DMS153 treated with DMSO at 0.1 percent for 48 hours (cell line): ENCODE measurements at regions not wholly inside any gene's neighbourhood (a gene's known extent, or its start where the extent isn't known, plus 50 kb on each side); places are given as distances from the start of the nearest gene placed in this dataset.

Experiments
- DNase-seq: peaks from one replicate; lab custom pipeline; 2025; ENCODE audit not compliant: unreplicated experiment; lab: John Stamatoyannopoulos, UW

DNA sequence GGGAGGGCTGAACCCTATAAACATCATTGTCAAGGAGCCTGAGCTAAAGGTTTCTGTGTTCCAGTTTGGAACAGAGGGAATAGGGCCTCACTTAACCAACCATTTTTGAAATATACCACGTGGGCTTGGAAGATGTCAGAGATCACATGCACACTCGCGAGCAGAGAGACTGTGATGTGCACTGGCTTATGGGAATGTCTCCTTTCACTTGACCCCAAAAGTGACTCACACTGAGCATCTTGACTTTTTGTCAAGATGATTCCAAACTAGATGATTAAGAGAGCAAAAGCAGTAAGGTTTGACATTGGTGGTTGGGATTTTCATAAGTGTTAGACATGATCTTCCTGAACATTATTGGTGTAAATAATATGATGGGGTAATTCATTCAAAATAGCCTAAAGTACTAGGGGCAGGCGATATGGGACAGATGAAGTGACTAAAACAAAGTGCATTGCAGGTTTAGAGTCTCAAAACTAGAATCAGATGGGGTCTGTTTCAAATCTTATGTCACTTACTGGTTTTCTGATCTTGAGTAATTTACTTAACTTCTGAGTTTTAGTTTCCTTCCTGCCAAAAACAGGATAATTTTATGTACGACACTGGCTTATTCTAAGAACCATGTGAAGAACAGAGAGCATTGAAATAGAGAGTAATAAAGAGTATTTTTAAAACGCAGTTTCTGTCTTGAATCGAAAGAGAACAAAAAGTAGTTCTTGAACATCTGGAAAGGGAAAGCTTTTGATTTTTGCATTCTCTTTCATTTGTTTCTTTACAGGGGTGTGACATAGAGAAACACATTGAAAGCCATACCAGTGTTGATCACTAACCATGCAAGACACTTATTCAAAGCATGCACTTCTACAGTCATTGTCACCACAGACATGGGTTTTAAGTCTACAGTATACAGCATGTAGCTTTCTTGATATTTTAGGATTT is 383.0 kb downstream of the DIRAS2 start:
- no peak for DNase-seq

DNA sequence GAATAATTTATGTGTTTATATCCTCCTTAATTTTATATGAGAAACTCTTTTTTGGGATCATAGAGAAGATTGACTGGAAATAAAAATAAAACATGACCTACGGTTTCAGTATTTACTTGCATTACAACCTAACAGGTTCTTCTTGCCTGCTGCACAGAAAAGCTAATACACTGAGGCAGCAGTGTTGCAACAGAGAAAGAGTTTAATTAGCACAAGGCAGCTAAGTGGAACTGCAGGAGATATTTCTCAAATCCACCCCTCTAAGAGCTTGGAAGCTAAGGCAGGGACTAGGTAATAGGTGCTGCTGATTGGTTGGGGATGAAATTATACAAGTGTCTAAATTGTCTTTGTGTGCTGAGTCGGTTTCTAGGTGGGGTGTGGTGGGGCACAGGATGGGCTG is 380.9 kb downstream of the DIRAS2 start:
- no peak for DNase-seq

DNA sequence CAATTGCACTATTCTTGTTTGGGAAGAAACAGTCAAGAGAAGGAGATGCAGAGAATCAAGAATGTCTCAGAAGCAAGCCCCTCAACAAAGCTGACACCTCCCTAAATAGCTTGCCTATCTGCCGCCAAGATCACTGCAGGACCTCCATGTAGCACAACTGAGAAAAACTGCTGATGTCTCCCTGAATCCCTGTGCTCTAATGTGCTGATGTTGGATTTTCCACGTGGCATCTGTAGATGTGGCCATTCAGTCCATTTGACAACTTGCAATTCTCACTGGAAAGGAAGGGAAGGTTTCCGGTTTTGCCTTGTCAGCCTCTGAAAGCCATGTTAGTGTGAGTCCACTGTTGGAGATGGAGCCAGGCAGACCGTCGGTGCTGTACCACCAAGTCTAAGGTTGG is 374.0 kb downstream of the DIRAS2 start:
- DNase-seq: no peak

DNA sequence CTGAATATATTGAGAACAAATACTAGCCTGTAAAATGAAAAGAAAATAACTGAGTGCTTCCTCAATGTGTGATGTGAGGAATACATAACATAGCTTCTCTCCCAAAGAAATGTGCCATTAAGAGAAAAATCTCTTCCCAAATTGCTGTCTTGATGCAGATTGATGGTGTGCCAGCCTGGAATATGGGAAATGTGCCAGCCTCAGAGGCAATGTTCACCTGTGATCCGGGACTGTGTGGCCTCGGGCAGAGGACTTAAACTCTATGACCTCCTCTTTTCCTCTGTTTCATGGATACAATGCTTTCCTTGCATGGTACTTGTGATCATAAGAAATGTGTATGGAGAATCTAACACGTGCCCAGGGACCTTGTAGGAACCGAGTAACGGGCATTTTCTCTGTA is 370.9 kb downstream of the DIRAS2 start:
- no peak for DNase-seq

DNA sequence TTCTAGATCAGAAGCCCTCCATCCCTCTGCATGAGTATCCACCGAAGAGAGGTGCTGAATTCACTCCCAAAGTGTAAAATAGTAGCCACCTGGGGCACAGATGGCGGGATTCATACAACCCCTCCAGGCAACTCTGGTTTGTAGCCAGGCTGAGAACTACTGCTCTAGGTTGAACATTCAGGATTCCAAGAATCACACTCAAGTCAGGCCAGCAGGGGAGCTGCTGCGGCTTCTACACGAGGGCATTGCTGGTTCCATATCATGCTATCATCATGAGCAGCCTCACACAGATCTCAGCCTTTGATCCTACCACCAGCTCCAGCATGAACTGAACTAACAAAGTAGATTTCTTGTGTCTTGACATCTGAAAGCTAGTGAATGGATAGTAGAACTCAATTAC is 367.9 kb downstream of the DIRAS2 start:
- no peak for DNase-seq

DNA sequence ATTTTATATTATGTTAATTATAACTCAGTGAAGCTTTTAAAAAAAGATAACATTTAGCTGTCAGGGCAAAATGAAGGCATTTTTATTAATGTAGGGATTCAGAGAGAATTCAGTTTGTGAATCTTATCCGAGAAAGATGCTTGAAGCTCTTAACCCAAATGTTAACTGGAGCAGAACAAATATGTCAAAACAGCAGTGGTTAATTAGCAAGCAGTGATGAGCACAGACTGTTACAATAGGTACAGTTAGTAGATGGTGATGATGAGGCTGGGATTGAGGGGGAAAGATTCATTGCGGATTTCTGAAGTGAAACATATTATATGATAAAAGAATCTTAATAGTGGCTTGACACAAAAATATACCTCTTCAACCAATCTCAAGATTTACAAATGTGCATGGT is 356.7 kb downstream of the DIRAS2 start:
- no peak for DNase-seq

DNA sequence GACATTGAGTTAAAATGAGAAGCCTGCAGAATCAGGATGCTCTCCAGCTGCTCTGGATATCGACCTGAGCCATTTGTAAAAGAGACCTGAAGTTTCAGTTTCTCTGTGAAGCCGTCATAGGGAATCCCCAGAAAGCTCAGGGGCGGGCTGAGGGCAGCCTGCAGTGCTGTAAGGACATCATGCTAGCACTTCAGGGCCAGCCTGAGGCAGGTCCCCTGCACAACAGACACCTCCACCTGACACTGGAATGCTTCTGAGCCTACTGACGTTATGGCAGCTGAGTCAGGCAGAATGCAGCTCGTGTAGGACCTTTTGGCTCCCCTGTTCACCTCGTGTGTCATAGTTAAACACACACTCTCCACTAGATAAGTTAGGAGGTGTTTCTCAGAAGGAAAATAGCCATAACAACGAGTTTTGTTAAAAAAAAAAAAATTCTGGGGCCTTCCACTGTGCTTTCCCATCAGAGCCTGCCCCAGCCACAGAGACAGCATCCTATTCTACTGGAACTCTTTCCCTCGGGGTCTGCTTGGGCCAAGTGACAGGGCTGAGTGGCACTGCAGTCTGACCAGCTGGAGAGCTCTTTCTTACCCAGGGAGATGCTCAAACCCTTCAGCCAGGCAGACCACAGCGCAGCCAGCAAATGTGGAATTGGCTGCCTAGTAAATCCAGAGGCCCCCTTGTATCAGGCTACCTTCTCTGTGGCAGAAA is 354.9 kb downstream of the DIRAS2 start:
- no peak for DNase-seq

DNA sequence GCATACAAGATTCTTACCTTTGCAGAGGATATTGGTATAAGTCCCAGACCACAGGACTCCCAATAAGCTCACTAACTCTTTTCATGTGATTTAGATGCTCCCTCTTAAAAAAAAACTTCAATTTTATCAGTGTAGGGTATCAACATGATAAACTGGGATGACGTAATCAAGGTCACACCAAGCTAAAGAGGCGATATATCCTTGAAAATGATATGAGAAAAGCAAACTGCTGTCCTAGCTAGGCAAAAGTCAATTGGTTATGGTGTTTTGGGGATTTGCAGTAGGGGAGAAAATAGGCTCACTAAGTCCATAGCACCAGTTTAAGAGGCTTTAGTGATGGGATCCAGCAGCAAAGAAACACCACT is 354.4 kb downstream of the DIRAS2 start:
- no peak for DNase-seq

DNA sequence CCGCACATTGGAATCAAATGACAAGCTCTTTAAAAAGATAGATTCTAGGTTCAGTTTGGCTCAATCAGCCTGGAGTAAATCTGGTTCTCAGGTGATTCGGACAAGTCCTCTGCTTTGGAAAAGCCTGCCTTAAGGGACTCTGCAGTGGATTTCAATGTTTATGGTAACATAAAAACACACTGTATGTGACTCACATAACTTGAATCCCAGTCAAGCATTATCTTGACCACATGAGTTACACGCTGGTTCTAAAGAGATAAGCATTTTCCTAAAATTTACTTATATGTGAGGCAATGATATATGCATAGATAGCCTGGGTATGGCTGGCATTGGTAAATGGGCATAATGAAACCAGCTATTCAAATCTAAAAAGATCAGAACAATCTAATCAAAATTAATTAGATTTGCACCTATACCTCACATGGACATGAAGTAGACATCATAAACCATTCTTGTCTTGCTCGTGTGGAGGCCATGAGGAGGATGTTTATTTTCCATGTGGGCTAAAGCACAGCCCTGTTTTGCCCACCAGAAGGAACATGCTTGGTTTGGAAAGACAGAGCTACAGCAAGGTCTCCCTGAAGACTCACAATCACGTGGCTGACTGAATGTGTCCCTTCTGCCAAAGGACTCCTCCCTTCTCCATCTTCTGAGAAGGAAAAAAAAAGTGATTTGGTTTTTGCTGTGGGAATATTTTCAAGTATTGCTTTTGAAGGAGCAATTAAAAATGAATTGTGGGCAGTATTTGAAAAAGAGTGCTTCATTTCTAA is 351.7 kb downstream of the DIRAS2 start:
- DNase-seq: no peak

DNA sequence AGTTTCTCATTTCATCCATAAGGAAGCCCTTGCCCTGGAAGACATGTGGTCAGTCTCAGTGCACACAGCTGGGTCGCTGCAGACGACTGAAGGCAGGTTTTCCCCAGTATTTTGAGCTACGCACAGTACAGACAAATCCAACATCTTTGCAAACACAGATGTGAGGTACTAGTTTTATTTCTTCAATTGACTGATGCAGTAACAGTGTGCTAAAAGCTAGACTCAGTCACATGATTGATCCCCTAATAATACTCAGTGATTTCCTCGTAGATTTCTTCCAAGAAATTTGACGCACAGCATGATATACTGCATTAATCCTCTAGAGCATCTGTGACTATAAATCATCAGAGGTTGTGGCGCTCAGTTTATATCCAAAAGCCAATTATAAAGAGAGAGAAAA is 346.1 kb downstream of the DIRAS2 start:
- no peak for DNase-seq

DNA sequence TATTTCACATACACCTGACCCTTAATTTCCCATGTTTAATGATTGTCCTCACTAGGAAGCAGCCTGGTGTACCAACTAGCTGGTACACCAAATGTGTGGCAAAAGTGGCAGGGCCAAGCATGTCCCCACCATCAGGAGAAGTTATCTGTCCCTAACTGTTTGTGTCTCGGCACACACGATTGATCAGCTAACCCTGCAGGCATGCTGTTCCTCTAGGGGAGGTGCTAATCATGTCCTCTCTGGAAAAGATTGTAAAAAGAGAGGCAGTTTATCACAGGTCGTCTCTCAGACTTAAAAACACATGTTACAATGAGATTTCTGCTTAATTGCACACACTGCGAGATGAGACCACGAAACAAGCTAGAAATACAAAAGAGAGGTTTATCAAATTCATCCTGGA is 342.7 kb downstream of the DIRAS2 start:
- DNase-seq: no peak

DNA sequence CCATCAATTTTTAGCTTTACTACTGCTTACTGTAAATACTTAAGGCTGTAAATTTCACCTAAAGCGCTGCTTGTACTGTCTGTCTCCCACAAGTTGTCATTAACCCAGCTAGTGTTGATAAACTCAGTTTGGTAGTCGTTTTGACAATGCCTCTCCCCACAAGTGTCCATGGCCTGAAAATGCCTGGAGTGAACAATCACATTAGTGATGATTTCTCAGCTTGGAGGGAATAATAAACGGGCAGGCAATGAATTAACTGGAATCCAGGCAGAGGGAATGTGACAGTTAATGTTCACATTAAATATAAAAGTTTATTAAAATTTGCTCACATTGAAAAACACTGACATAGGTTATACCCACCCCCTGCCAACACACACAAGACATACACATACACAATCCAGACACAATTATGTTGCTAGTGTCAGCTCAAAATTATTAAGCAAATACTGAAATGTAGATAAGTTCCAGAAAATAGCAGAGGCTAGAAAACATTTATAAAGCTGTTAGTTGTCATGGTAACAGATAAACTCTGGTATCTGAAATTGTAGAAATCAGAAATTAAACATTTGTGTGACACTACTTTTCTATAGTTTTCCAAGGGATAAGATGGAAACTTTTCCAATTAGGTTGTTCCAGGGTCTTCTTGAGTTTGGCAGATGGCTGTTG is 341.9 kb downstream of the DIRAS2 start:
- DNase-seq: no peak

DNA sequence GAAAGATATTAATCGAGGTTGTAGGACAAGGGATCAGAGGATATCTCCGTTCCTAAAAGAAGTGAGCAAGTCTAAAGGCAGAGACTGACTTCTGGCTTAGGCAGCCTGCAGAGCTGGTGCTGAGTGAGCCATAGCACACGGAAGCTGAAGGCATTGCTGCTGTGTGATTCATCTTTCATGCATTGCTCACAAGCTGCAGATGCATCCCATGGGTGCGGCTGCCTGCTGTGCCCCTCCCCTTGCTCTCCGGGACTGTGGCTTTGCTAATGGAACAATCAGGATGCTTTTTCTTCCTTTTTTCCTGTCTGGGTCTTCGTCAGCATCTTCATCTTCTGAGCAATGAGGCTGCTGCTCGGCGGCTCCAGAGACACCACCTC is 341.4 kb downstream of the DIRAS2 start:
- peak; percentile 55 for DNase-seq

DNA sequence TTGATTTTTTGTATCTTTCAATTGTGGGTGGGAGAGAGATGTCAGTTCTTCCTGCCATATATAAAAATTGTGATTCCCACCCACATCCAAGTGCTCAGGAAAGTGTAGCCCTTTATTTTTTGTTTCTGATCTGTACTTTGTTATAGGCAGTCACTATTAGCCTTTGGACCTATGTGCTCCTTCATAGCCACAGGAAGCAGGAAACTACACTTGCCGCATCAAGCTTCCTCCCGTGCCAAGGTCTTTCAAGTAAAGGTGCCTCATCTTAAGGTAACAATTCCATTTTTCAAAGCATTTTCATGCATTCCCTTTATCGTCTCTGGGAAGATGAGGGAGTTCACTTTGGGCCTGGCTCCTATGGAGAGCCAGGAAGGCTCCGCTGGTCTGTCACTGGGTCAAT is 339.0 kb downstream of the DIRAS2 start:
- DNase-seq: no peak

DNA sequence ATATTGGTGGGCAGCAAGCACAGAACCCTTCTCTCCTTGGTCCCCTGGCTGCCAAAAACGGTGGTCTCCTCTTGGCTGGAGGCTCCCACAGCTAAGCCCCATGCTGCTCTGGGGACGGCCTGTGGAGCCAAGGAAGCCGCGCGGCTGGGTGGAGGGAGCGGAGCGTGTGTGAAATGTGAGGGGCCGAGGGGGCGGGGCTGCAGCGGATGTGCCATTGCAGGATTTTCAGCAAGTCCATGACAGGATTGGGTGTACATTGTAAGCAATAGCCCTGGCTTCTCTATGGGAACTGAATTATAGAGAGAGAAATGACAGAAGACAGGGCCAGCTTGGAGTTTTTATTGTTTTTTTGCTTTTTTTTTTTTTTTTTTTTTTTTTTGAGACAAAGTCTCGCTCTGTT is 336.5 kb downstream of the DIRAS2 start:
- no peak for DNase-seq

DNA sequence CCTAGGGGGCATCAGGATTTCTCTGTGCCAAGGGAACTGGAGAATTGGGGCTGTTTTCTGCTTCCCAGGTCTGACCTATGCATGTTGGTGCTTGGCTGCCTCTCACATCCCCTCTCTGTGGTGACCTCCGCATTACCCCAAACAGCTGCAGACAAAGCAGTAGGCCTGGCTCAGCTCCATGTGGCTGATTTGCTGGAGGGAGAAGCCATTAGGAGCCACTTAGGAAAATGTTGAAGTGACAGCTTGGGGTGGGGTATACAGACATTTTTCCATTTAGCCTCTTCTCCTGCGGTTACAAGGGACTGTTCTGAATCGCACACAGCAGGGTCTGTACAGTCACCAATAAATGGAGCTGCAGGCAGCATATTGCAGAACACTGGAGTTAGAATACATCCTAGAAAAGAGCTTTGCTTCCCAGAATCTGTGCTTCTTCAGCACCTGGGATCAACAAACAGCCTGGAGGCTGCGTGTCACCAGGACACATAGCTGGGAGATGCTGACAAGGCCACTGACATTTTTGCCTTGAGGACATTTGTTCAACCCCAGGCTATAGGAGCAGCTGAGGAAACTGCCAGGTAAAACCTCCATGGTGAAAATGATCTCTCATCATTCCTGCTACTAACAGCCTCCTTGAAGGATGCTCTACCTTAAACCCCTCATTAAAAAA is 335.3 kb downstream of the DIRAS2 start:
- no peak for DNase-seq

DNA sequence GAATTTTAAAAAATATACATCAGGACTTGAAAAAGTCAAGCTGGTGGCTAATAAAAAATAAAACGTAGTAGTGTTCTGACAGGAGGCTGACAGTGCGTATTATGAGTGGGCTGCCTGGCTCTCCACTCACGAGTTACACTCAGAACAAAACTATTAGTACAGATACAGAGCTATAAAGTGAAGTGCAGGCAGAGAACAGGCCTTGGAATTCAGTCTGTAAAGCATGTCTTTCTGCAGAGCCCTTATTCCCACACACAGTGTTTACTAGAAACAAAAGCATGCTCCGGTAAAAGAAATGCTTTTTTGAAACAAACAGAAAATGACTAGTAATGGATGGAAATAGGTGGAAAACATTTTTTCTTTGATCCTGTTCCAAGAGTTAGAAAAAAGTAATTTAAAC is 334.7 kb downstream of the DIRAS2 start:
- no peak for DNase-seq

DNA sequence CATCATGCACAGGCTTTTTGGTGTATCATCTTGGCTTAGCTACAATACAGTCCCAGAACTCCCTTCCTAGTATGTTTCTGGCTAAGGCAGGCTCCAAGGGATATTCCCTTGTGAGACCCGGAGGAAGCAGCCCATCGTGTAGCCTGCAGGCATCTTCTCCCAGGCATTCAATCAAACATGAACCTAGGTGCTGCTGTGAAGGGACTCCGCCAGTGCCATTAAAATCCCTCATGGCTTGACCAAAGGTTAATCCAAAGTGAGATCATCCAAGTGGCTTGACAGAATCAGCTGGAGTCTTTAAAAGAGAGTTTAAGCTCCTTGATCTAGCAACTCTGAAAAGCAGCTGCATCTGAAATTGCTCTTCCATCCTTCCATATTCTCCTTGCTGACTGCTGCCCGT is 333.9 kb downstream of the DIRAS2 start:
- DNase-seq: no peak

DNA sequence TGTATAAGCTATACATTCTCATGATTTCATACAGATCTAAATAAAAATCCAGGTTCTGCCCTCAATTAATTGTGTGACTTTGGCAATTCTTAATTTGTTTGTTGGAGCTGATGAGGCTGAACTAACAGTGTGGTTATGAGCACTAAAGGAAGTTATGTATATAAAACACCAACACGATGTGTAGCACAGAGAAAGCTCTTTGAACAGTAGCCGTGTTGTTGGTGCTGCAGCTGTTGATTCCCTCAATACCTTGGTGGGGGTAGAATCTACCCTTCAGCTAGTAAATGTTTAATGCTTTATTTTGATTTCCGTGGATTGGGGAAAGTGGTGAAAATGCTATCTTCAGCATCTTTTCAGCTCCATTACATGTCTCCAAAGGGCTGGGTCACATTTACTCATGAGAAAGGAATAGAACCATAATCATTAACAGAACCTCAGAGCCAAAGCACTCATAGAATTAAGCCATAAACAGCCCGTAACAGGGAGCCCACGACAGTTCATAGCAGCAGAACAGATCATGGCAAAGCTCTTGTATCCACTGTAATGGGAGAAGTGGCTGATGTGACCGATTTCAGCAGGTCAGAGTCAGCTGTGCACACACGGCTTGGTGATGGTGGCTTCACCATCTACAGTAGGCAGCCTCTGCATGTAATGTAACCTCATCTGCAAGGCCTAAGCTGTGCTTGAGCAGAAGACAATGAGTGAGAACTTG is 332.7 kb downstream of the DIRAS2 start:
- no peak for DNase-seq

DNA sequence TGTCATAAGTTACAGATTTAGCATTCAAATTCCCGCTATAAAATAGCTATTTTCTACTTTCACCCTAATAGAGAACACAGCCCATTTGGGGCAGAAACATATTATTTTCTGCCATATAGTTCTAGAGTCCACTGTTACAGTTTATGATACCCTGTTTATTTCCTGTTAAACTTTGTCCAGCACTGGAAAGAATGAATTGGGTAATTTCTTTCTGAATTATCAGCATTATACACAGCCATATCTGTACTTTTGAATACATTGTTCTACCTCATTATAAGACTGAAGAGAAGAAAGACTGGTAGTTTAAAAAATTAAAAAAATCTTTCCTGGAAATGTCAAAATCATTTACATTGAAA is 332.1 kb downstream of the DIRAS2 start:
- no peak for DNase-seq
